GM18867 (cell line): ENCODE measurements at regions not wholly inside any gene's neighbourhood (a gene's known extent, or its start where the extent isn't known, plus 50 kb on each side); places are given as distances from the start of the nearest gene placed in this dataset.
"Not testable (repeated sequence)": the region's sequence is repeated elsewhere in the genome, so short reads cannot be mapped to it uniquely, and the experiment has no call there.

Source experiments
- ATAC-seq: cut with Tn5 transposase; IDR thresholded peaks from one replicate; pipeline ENCODE4 v1.9.1; 2021; ENCODE audit warnings: mild to moderate bottlenecking, moderate library complexity; ENCODE audit not compliant: unreplicated experiment

GRCh38 chr2:186354160-186354559, 131.9 kb upstream of the ZC3H15 start:
- ATAC-seq, result not testable (repeated sequence)

GRCh38 chr2:186365406-186365805, 120.7 kb upstream of the ZC3H15 start:
- no peak for ATAC-seq

- ATAC-seq, result no peak
Observed at GRCh38 chr2:186379052-186379451, 107.0 kb upstream of the ZC3H15 start.

- ATAC-seq, result no peak
Observed at GRCh38 chr2:186380805-186381204, 105.3 kb upstream of the ZC3H15 start.

- no peak for ATAC-seq
Observed at GRCh38 chr2:186381573-186381972, 104.5 kb upstream of the ZC3H15 start.

- no peak for ATAC-seq
Observed at GRCh38 chr2:186382932-186383331, 103.1 kb upstream of the ZC3H15 start.

GRCh38 chr2:186384226-186384625, 101.8 kb upstream of the ZC3H15 start:
- ATAC-seq, result no peak

GRCh38 chr2:186385638-186386201, 100.3 kb upstream of the ZC3H15 start:
- ATAC-seq, result not testable (repeated sequence)

- ATAC-seq, result peak; percentile 93
Observed at GRCh38 chr2:186399082-186399644, 86.9 kb upstream of the ZC3H15 start.

- ATAC-seq, result no peak
Observed at GRCh38 chr2:186405842-186406241, 80.2 kb upstream of the ZC3H15 start.

GRCh38 chr2:186407611-186408010, 78.4 kb upstream of the ZC3H15 start:
- no peak for ATAC-seq

GRCh38 chr2:186410802-186411201, 75.3 kb upstream of the ZC3H15 start:
- ATAC-seq, result no peak

- no peak for ATAC-seq
Observed at GRCh38 chr2:186422226-186422625, 63.8 kb upstream of the ZC3H15 start.

- ATAC-seq, result no peak
Observed at GRCh38 chr2:186423481-186423880, 62.6 kb upstream of the ZC3H15 start.

GRCh38 chr2:186424265-186424664, 61.8 kb upstream of the ZC3H15 start:
- no peak for ATAC-seq

GRCh38 chr2:186425576-186425975, 60.5 kb upstream of the ZC3H15 start:
- ATAC-seq, result no peak

- ATAC-seq, result peak; percentile 97
Observed at GRCh38 chr2:186426153-186427016, 59.7 kb upstream of the ZC3H15 start.

GRCh38 chr2:186427017-186427350, 59.1 kb upstream of the ZC3H15 start:
- peak; percentile 46 for ATAC-seq

GRCh38 chr2:186427970-186428369, 58.1 kb upstream of the ZC3H15 start:
- ATAC-seq, result no peak

GRCh38 chr2:186429104-186429503, 57.0 kb upstream of the ZC3H15 start:
- ATAC-seq, result no peak

GRCh38 chr2:186431306-186431705, 54.8 kb upstream of the ZC3H15 start:
- no peak for ATAC-seq

GRCh38 chr2:186433040-186433439, 53.0 kb upstream of the ZC3H15 start:
- ATAC-seq, result no peak
